Spleen (tissue), 7 donors: ENCODE measurements at regions not wholly inside any gene's neighbourhood (a gene's known extent, or its start where the extent isn't known, plus 50 kb on each side); places are given as distances from the start of the nearest gene placed in this dataset.

Experiments used
- CTCF ChIP-seq, 11 experiments: fragments of 200-600 bp in 7 of 11; fragments of 450-650 bp in 4 of 11; sonication (generic) in 4 of 11; IDR thresholded peaks in 8 of 11; conservative IDR thresholded peaks in 3 of 11; 1 replicate in 7 of 11; 2 replicates in 4 of 11; pipeline versions ENCODE4 v1.4.0 to v1.8.0; 2016 to 2021; ENCODE audit warnings: antibody characterized with exemption in 11 of 11, inconsistent platforms in 4 of 11, mild to moderate bottlenecking in 1 of 11
- POLR2AphosphoS5 ChIP-seq, 3 donors: sonication (generic); formaldehyde crosslinking; IDR thresholded peaks; one replicate each; pipeline ENCODE4 v1.5.1; 2017; ENCODE audit warnings: antibody characterized with exemption in 3 of 3
- donor health status: DM: no; HTN: no; CAD: no; lungs with moderate emphysema.
- donor health status: DM: no; HTN: no; CAD: no.
- donor health status: DM: no; HTN: no; CAD: no.

GRCh38 chr2:62432407-62432806 is 73.6 kb downstream of the TMEM17 start:
- TF ChIP-seq CTCF (IDR thresholded peaks at IDR 0.05 in 8 of 11, conservative IDR thresholded peaks at IDR 0.05 in 3 of 11) (no peak), POLR2AphosphoS5 (IDR thresholded peaks at IDR 0.05) (no peak)
